GM12874 (cell line): ENCODE measurements at regions not wholly inside any gene's neighbourhood (a gene's known extent, or its start where the extent isn't known, plus 50 kb on each side); places are given as distances from the start of the nearest gene placed in this dataset.

Experiments
- CTCF ChIP-seq: IDR thresholded peaks from 2 replicates; pipeline ENCODE4 v1.5.1; 2011; ENCODE audit warnings: low read depth, mild to moderate bottlenecking, control low read depth, low read length, moderate library complexity; ENCODE audit not compliant: insufficient read depth

GRCh38 chr17:77686903-77687302, 271.6 kb upstream of the TNRC6C start:
- TF ChIP-seq CTCF: no peak

DNA sequence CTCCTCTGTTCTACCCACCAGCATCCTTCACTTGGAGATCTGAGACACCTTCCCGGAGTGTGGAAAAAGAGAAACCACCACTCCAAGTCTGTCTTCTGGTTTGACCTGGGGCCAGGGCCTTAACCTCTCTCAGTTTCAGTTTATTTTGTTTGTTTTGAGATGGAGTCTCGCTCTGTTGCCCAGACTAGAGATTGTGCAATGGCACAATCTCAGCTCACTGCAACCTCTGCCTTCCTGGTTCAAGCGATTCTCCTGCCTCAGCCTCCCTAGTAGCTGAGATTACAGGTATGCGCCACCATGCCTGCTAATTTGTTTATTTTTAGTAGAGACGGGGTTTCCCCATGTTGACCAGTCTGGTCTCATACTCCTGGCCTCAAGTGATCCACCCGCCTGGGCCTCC, 271.1 kb upstream of the TNRC6C start:
- TF ChIP-seq CTCF: no peak

DNA sequence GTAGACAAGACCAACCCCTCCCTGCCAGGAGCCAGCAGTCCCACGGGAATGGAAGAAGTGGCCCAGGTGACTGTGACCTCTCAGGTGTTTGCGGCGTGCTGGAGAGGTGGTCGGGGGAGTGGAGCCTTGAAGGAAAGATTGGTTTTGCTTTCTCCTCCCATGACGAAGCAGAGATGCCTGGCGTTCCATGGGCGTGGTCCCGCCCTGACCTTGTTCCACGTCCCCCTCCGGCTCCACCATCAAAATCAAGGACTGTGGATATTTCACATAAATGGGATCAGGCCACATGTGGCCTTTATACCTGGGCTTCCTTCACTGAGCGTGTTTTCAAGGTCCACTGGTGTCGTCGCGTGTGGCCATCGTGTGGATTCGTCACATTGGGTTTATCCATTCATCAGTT, 270.6 kb upstream of the TNRC6C start:
- TF ChIP-seq CTCF: no peak

- TF ChIP-seq CTCF: no peak
These were observed 270.1 kb upstream of the TNRC6C start for GRCh38 chr17:77688369-77688768.

GRCh38 chr17:77690271-77691161, 268.0 kb upstream of the TNRC6C start:
- no peak for TF ChIP-seq CTCF

DNA sequence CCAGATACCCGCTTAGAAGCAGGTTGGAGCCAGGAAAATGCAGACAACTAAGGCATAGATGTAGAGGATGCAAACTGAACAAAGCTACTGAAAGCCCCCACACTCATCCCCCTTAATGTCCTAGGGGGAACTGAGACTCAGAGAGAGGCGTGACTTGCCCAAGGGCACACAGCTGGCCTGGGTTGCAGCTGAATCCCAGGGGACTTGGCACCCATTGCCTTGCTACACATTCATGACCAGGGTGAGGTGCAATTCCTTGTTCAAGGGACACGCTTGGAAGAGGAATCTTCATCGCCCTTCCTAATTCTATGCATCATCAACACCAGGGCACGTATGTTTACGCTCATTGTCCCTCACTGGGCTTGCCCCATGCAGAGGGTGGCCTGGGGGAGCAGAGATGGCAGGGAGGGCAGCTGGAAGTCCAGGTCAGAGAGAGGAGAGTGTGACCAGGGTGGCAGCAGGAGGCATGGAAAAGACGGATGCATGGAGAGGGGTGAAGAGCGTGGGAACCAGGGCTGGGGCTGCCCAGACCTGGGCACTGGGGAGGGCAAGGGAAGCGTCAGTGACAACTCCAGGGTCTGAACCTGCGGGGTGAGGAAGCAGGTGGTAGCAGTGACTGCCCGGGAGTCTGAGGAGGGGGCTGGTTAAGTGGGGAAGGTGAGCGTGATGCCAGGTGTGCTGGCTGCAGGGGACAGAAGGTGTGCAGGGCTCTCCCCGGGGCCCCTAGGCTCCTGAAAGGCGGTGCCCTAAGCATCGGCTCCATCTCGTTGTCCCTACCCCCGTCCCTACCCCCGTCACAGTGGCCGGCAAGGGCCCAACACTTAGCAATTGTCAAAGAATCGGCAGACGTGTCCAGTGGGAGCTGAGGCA, 267.1 kb upstream of the TNRC6C start:
- TF ChIP-seq CTCF: no peak

GRCh38 chr17:77692571-77693161, 265.8 kb upstream of the TNRC6C start:
- TF ChIP-seq CTCF: no peak
